NCI-H146 (cell line): ENCODE measurements at regions not wholly inside any gene's neighbourhood (a gene's known extent, or its start where the extent isn't known, plus 50 kb on each side); places are given as distances from the start of the nearest gene placed in this dataset.

ENCODE experiments used
- DNase-seq: peaks from one replicate; lab custom pipeline; 2025; lab: John Stamatoyannopoulos, UW

- DNase-seq = no peak
These were observed 243.2 kb downstream of the PTBP2 start for GRCh38 chr1:96964761-96965160.

GRCh38 chr1:96966536-96967138 is 245.1 kb downstream of the PTBP2 start:
- peak; percentile 28 for DNase-seq

GRCh38 chr1:96967311-96967710 is 245.7 kb downstream of the PTBP2 start:
- DNase-seq = no peak

- no peak for DNase-seq
These were observed 247.0 kb downstream of the PTBP2 start for GRCh38 chr1:96968541-96968940.

GRCh38 chr1:96968983-96969382 is 247.4 kb downstream of the PTBP2 start:
- DNase-seq = no peak

GRCh38 chr1:96969656-96970163 is 248.1 kb downstream of the PTBP2 start:
- no peak for DNase-seq

GRCh38 chr1:96971439-96971838 is 249.9 kb downstream of the PTBP2 start:
- no peak for DNase-seq

GRCh38 chr1:96971849-96972602 is 250.4 kb downstream of the PTBP2 start:
- DNase-seq = no peak

GRCh38 chr1:96973605-96974004 is 252.0 kb downstream of the PTBP2 start:
- peak; percentile 5 for DNase-seq

- no peak for DNase-seq
These were observed 256.9 kb downstream of the PTBP2 start for GRCh38 chr1:96978444-96978843.

GRCh38 chr1:96978901-96979300 is 257.3 kb downstream of the PTBP2 start:
- DNase-seq = no peak

GRCh38 chr1:96979304-96980268 is 258.0 kb downstream of the PTBP2 start:
- DNase-seq = peak; percentile 20

GRCh38 chr1:96980448-96980847 is 258.9 kb downstream of the PTBP2 start:
- no peak for DNase-seq

GRCh38 chr1:96981181-96981580 is 259.6 kb downstream of the PTBP2 start:
- DNase-seq = no peak

GRCh38 chr1:96982118-96982517 is 260.5 kb downstream of the PTBP2 start:
- no peak for DNase-seq

- no peak for DNase-seq
These were observed 262.3 kb downstream of the PTBP2 start for GRCh38 chr1:96983866-96984265.

- DNase-seq = no peak
These were observed 265.7 kb downstream of the PTBP2 start for GRCh38 chr1:96987186-96987703.

- DNase-seq = no peak
These were observed 267.7 kb downstream of the PTBP2 start for GRCh38 chr1:96989302-96989701.

GRCh38 chr1:96990136-96990535 is 268.6 kb downstream of the PTBP2 start:
- DNase-seq = no peak

- DNase-seq = no peak
These were observed 269.7 kb downstream of the PTBP2 start for GRCh38 chr1:96991261-96991660.

GRCh38 chr1:96992871-96993270 is 271.3 kb downstream of the PTBP2 start:
- DNase-seq = no peak

GRCh38 chr1:96995351-96995750 is 273.8 kb downstream of the PTBP2 start:
- DNase-seq = no peak
